Mesendoderm (in vitro differentiated cells): ENCODE measurements at regions not wholly inside any gene's neighbourhood (a gene's known extent, or its start where the extent isn't known, plus 50 kb on each side); places are given as distances from the start of the nearest gene placed in this dataset.
A peak's percentile ranks its signal among the peaks of the same experiment; 100 is the strongest.

ENCODE experiments used
- DNase-seq: peaks from one replicate; pipeline ENCODE4 v3.0.0; 2013
- H2AK5ac ChIP-seq: 2 replicates; pipeline ENCODE4 v1.6.1; 2013; ENCODE audit warnings: low read length, inconsistent platforms
- H2BK120ac ChIP-seq: 2 replicates; pipeline ENCODE4 v1.6.1; 2013; ENCODE audit warnings: low read depth, mild to moderate bottlenecking, low read length, moderate library complexity, mixed read lengths
- H2BK15ac ChIP-seq: replicated peaks from 2 replicates; pipeline ENCODE4 v1.6.1; 2013; ENCODE audit warnings: low read depth, mild to moderate bottlenecking, moderate library complexity
- H2BK5ac ChIP-seq: 2 replicates; pipeline ENCODE4 v1.6.1; 2013; ENCODE audit warnings: low read length, inconsistent platforms
- H3K18ac ChIP-seq: 2 replicates; pipeline ENCODE4 v1.6.1; 2013; ENCODE audit warnings: mild to moderate bottlenecking, low read length, mixed read lengths
- H3K23ac ChIP-seq: one replicate; pipeline ENCODE4 v1.6.1; 2013; ENCODE audit warnings: low read length
- H3K27ac ChIP-seq: 2 replicates; pipeline ENCODE4 v1.5.1; 2013; ENCODE audit warnings: low read depth, mild to moderate bottlenecking, inconsistent platforms, low read length, moderate library complexity
- H3K27me3 ChIP-seq: 2 replicates; pipeline ENCODE4 v1.6.1; 2013; ENCODE audit warnings: low read length, control low read depth, mild to moderate bottlenecking, inconsistent platforms; ENCODE audit not compliant: insufficient read depth, poor library complexity
- H3K36me3 ChIP-seq: 2 replicates; pipeline ENCODE4 v1.6.1; 2013; ENCODE audit warnings: low read length, inconsistent platforms; ENCODE audit not compliant: control insufficient read depth, insufficient read depth
- H3K4ac ChIP-seq: one replicate; pipeline ENCODE4 v1.6.1; 2013; ENCODE audit warnings: low read depth, mild to moderate bottlenecking, low read length, moderate library complexity
- H3K4me1 ChIP-seq: 2 replicates; pipeline ENCODE4 v1.6.1; 2013; ENCODE audit warnings: low read depth, low read length, inconsistent platforms; ENCODE audit not compliant: control insufficient read depth
- H3K4me2 ChIP-seq: 2 replicates; pipeline ENCODE4 v1.6.1; 2013; ENCODE audit warnings: low read length
- H3K4me3 ChIP-seq: 2 replicates; pipeline ENCODE4 v1.5.1; 2013; ENCODE audit warnings: mild to moderate bottlenecking, low read length
- H3K56ac ChIP-seq: one replicate; pipeline ENCODE4 v1.6.1; 2013; ENCODE audit warnings: low read length
- H3K79me1 ChIP-seq: 2 replicates; pipeline ENCODE4 v1.6.1; 2013; ENCODE audit warnings: low read length, inconsistent platforms
- H3K79me2 ChIP-seq: 2 replicates; pipeline ENCODE4 v1.6.1; 2013; ENCODE audit warnings: mild to moderate bottlenecking, low read length; ENCODE audit not compliant: control insufficient read depth, insufficient read depth
- H3K9ac ChIP-seq: 2 replicates; pipeline ENCODE4 v1.6.1; 2013; ENCODE audit warnings: low read length, inconsistent platforms
- H4K5ac ChIP-seq: one replicate; pipeline ENCODE4 v1.6.1; 2013; ENCODE audit warnings: low read length
- H4K8ac ChIP-seq: one replicate; pipeline ENCODE4 v1.6.1; 2013; ENCODE audit warnings: low read depth, mild to moderate bottlenecking, control low read depth, low read length, moderate library complexity
- WGBS: extraction: QIAGEN DNeasy Blood & Tissue Kit; methylation state at CpG from one replicate; pipeline ENCODE4 v1.1.7; 2013; ENCODE audit warnings: low lambda C conversion rate, missing lambda C conversion rate; ENCODE audit not compliant: insufficient coverage; ENCODE audit errors: extremely low coverage; 5-methylcytosine and 5-hydroxymethylcytosine counted together

- Histone ChIP-seq H3K4me3 (no peak overlapping the region), H3K4me2 (no peak overlapping the region), H3K9ac (no peak overlapping the region), H3K27ac (no peak overlapping the region), H2BK120ac (no peak overlapping the region), H3K18ac (no peak overlapping the region), H3K4me1 (no peaks in the 10 kb centered on the region), H4K8ac (no peak overlapping the region), H3K4ac (no peak overlapping the region), H3K79me2 (no peaks in the 10 kb centered on the region), H3K56ac (no peak overlapping the region), H4K5ac (no peak overlapping the region), H2AK5ac (no peak overlapping the region), H2BK5ac (no peak overlapping the region), H3K79me1 (no peaks in the 10 kb centered on the region), H2BK15ac (no peak overlapping the region), H3K27me3 (no peaks in the 10 kb centered on the region), H3K36me3 (no peaks in the 10 kb centered on the region), H3K23ac (no peak overlapping the region)
- DNase-seq: no peak
- no CpG with 5 or more reads among the region's 8 CpGs for WGBS
These were observed 124.0 kb upstream of the PPARGC1A start for GRCh38 chr4:24013668-24014422.

GRCh38 chr4:24010994-24011393, 121.1 kb upstream of the PPARGC1A start:
- Histone ChIP-seq H4K8ac (no peak overlapping the region), H4K5ac (no peak overlapping the region), H3K36me3 (no peaks in the 10 kb centered on the region), H3K4me2 (no peak overlapping the region), H3K23ac (no peak overlapping the region), H3K9ac (no peak overlapping the region), H3K4me1 (no peaks in the 10 kb centered on the region), H3K18ac (no peak overlapping the region), H3K79me1 (no peaks in the 10 kb centered on the region), H2BK120ac (no peak overlapping the region), H2AK5ac (no peak overlapping the region), H3K4ac (no peak overlapping the region), H3K79me2 (no peaks in the 10 kb centered on the region), H3K4me3 (no peak overlapping the region), H2BK5ac (no peak overlapping the region), H3K27me3 (no peaks in the 10 kb centered on the region), H3K56ac (no peak overlapping the region), H2BK15ac (no peak overlapping the region), H3K27ac (no peak overlapping the region)
- no CpG with 5 or more reads among the region's 1 CpG for WGBS
- no peak for DNase-seq

- H3K18ac ChIP-seq: no peak overlapping the region
- H3K79me2 ChIP-seq: no peaks in the 10 kb centered on the region
- no peak overlapping the region for H3K27ac ChIP-seq
- no peak for DNase-seq
- no peak overlapping the region for H2BK120ac ChIP-seq
- H2BK15ac ChIP-seq: no peak overlapping the region
- H3K4me1 ChIP-seq: no peaks in the 10 kb centered on the region
- H4K5ac ChIP-seq: no peak overlapping the region
- H3K4me3 ChIP-seq: no peak overlapping the region
- no peak overlapping the region for H3K4me2 ChIP-seq
- no peak overlapping the region for H3K9ac ChIP-seq
- H3K27me3 ChIP-seq: no peaks in the 10 kb centered on the region
- H2BK5ac ChIP-seq: no peak overlapping the region
- H2AK5ac ChIP-seq: no peak overlapping the region
- H3K56ac ChIP-seq: no peak overlapping the region
- H3K79me1 ChIP-seq: no peaks in the 10 kb centered on the region
- H4K8ac ChIP-seq: no peak overlapping the region
- H3K36me3 ChIP-seq: no peaks in the 10 kb centered on the region
- no CpG with 5 or more reads among the region's 3 CpGs for WGBS
- no peak overlapping the region for H3K23ac ChIP-seq
- H3K4ac ChIP-seq: no peak overlapping the region
These were observed 120.7 kb upstream of the PPARGC1A start for GRCh38 chr4:24010573-24010972.

- Histone ChIP-seq H3K79me2 (no peaks in the 10 kb centered on the region), H3K36me3 (no peaks in the 10 kb centered on the region), H3K56ac (no peak overlapping the region), H3K79me1 (no peaks in the 10 kb centered on the region), H3K4me3 (no peak overlapping the region), H3K4me1 (peaks cover 3% of the 10 kb centered on the region), H3K27ac (no peak overlapping the region), H3K27me3 (no peaks in the 10 kb centered on the region), H4K8ac (no peak overlapping the region), H3K4me2 (no peak overlapping the region), H2AK5ac (no peak overlapping the region), H2BK120ac (no peak overlapping the region), H3K23ac (no peak overlapping the region), H3K18ac (no peak overlapping the region), H3K4ac (no peak overlapping the region), H2BK15ac (no peak overlapping the region), H3K9ac (no peak overlapping the region), H4K5ac (no peak overlapping the region), H2BK5ac (no peak overlapping the region)
- DNase-seq: peak; percentile 14
- WGBS: no CpG with 5 or more reads among the region's 10 CpGs
These were observed 118.0 kb upstream of the PPARGC1A start for GRCh38 chr4:24007860-24008261.

- no peak overlapping the region for H3K18ac ChIP-seq
- no peak overlapping the region for H3K9ac ChIP-seq
- no peak overlapping the region for H4K8ac ChIP-seq
- no peak overlapping the region for H3K23ac ChIP-seq
- peaks cover 3% of the 10 kb centered on the region for H3K4me1 ChIP-seq
- H2BK120ac ChIP-seq: no peak overlapping the region
- H3K27me3 ChIP-seq: no peaks in the 10 kb centered on the region
- H2AK5ac ChIP-seq: no peak overlapping the region
- no peak overlapping the region for H2BK15ac ChIP-seq
- H3K56ac ChIP-seq: no peak overlapping the region
- H3K4ac ChIP-seq: no peak overlapping the region
- no peaks in the 10 kb centered on the region for H3K36me3 ChIP-seq
- H4K5ac ChIP-seq: no peak overlapping the region
- no peak overlapping the region for H3K4me2 ChIP-seq
- no peak overlapping the region for H3K4me3 ChIP-seq
- no peak for DNase-seq
- H2BK5ac ChIP-seq: no peak overlapping the region
- no peak overlapping the region for H3K27ac ChIP-seq
- no peaks in the 10 kb centered on the region for H3K79me2 ChIP-seq
- H3K79me1 ChIP-seq: no peaks in the 10 kb centered on the region
- no CpG with 5 or more reads among the region's 1 CpG for WGBS
These were observed 116.4 kb upstream of the PPARGC1A start for GRCh38 chr4:24006269-24006668.

- Histone ChIP-seq H3K4me3 (no peak overlapping the region), H3K4me1 (peaks cover 3% of the 10 kb centered on the region), H3K36me3 (no peaks in the 10 kb centered on the region), H3K27me3 (no peaks in the 10 kb centered on the region), H3K9ac (no peak overlapping the region), H3K56ac (no peak overlapping the region), H2AK5ac (no peak overlapping the region), H3K4ac (no peak overlapping the region), H2BK120ac (no peak overlapping the region), H3K23ac (no peak overlapping the region), H2BK5ac (no peak overlapping the region), H3K4me2 (no peak overlapping the region), H4K5ac (no peak overlapping the region), H3K18ac (no peak overlapping the region), H3K79me2 (no peaks in the 10 kb centered on the region), H2BK15ac (no peak overlapping the region), H3K79me1 (no peaks in the 10 kb centered on the region), H3K27ac (no peak overlapping the region), H4K8ac (no peak overlapping the region)
- peak; percentile 81 for DNase-seq
- no CpG with 5 or more reads among the region's 4 CpGs for WGBS
These were observed 114.1 kb upstream of the PPARGC1A start for GRCh38 chr4:24003926-24004325.
